Skeletal muscle tissue (tissue), 3 donors: ENCODE measurements at regions not wholly inside any gene's neighbourhood (a gene's known extent, or its start where the extent isn't known, plus 50 kb on each side); places are given as distances from the start of the nearest gene placed in this dataset.
"Not testable (repeated sequence)": the region's sequence is repeated elsewhere in the genome, so short reads cannot be mapped to it uniquely, and the experiment has no call there.

Experiments
- H3K27ac ChIP-seq: one replicate; pipeline ENCODE4 v1.7.0; 2013; ENCODE audit warnings: mild to moderate bottlenecking, low read depth, low read length, inconsistent platforms
- H3K27me3 ChIP-seq, 3 donors: one replicate each; pipeline ENCODE4 v1.7.0; 2013; ENCODE audit warnings: low read length in 3 of 3; ENCODE audit not compliant: control insufficient read depth in 3 of 3, insufficient read depth in 3 of 3
- H3K36me3 ChIP-seq, 3 donors: one replicate each; pipeline ENCODE4 v1.7.0; 2013; ENCODE audit warnings: low read length in 3 of 3; ENCODE audit not compliant: control insufficient read depth in 3 of 3, insufficient read depth in 3 of 3
- H3K4me1 ChIP-seq, 3 donors: one replicate each; pipeline ENCODE4 v1.7.0; 2013; ENCODE audit warnings: low read length in 3 of 3, mild to moderate bottlenecking in 3 of 3; ENCODE audit not compliant: control insufficient read depth in 3 of 3, insufficient read depth in 3 of 3
- H3K4me3 ChIP-seq, 3 donors: one replicate each; pipeline ENCODE4 v1.7.0; 2013; ENCODE audit warnings: low read length in 3 of 3
- H3K9ac ChIP-seq, 3 donors: one replicate each; pipeline ENCODE4 v1.7.0; 2013; ENCODE audit warnings: low read length in 3 of 3, mild to moderate bottlenecking in 3 of 3, moderate library complexity in 2 of 3, low read depth in 1 of 3
- H3K9me3 ChIP-seq, 3 donors: one replicate each; pipeline ENCODE4 v1.7.0; 2013; ENCODE audit warnings: low read length in 3 of 3; ENCODE audit not compliant: control insufficient read depth in 3 of 3
- donor health status: Osteomylitis.

DNA sequence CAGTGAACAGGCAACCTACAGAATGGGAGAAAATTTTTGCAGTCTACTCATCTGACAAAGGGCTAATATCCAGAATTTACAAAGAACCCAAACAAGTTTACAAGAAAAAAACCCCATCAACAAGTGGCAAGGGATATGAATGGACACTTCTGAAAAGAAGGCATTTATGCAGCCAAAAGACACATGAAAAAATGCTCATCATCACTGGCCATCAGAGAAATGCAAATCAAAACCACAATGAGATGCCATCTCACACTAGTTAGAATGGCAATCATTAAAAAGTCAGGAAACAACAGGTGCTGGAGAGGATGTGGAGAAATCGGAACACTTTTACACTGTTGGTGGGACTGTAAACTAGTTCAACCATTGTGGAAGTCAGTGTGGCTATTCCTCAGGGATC lies 80.3 kb downstream of the ZNF474 start:
- H3K9me3 ChIP-seq, H3K4me1 ChIP-seq, H3K9ac ChIP-seq, H3K27me3 ChIP-seq, H3K36me3 ChIP-seq, H3K27ac ChIP-seq, H3K4me3 ChIP-seq: not testable (repeated sequence)

DNA sequence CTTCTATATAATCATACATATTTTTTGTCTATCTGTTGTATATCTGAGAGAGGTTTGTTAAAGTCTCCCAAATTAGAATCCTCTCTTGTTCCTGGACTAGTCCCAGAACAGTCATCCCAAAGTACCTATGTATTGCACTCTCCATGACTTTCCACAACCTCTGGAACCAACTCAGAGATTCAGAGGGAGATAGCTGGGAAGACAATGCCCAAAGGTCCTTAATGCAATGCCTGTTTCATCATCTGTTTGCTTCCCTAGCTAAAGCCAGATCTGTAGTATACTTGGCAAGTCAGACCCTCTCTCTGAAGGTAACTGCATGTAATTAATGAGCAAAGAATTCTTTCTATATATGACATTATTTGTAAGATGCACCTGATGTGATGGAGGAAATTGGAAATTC lies 89.4 kb downstream of the ZNF474 start:
- H3K27me3 ChIP-seq: no peaks in the 10 kb centered on the region
- H3K9ac ChIP-seq: no peak overlapping the region
- no peak overlapping the region for H3K27ac ChIP-seq
- H3K9me3 ChIP-seq: no peaks in the 10 kb centered on the region
- H3K36me3 ChIP-seq: no peaks in the 10 kb centered on the region
- no peaks in the 10 kb centered on the region for H3K4me1 ChIP-seq
- H3K4me3 ChIP-seq: no peak overlapping the region

- Histone ChIP-seq H3K4me3 (peak overlapping the region in 1 of 3 donors; percentile 18), H3K4me1 (no peaks in the 10 kb centered on the region), H3K9me3 (no peaks in the 10 kb centered on the region), H3K27ac (no peak overlapping the region), H3K27me3 (no peaks in the 10 kb centered on the region), H3K9ac (no peak overlapping the region), H3K36me3 (no peaks in the 10 kb centered on the region)
These were observed 90.3 kb downstream of the ZNF474 start for GRCh38 chr5:122219436-122220166.

GRCh38 chr5:122220511-122220910 lies 91.2 kb downstream of the ZNF474 start:
- Histone ChIP-seq H3K36me3 (no peaks in the 10 kb centered on the region), H3K27me3 (no peaks in the 10 kb centered on the region), H3K9ac (no peak overlapping the region), H3K9me3 (no peaks in the 10 kb centered on the region), H3K4me1 (no peaks in the 10 kb centered on the region), H3K4me3 (no peak overlapping the region), H3K27ac (no peak overlapping the region)

GRCh38 chr5:122221857-122222256 lies 90.2 kb upstream of the SNCAIP start:
- no peak overlapping the region for H3K4me3 ChIP-seq

DNA sequence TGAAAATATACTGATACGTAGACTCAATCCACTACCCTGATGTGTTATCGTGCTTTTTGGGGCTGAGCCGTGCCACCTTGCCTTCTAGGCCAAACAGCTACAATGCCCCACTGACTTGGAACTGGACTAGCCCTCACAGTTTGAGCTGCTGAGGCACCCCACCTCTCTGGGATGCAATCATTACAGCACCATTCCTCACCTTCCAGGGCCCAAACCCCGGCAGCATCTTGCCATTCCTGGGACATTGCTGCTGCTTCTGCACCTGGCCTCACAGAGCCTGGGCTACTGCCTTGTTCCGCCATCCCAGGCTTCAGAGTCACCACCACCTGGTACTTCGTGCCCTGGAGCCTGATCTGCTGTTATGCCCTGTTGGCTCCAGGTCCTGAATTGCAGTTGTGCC lies 89.5 kb upstream of the SNCAIP start:
- no peak overlapping the region for H3K27ac ChIP-seq
- H3K9me3 ChIP-seq: no peaks in the 10 kb centered on the region
- H3K4me1 ChIP-seq: no peaks in the 10 kb centered on the region
- H3K4me3 ChIP-seq: no peak overlapping the region
- H3K27me3 ChIP-seq: no peaks in the 10 kb centered on the region
- no peak overlapping the region for H3K9ac ChIP-seq
- H3K36me3 ChIP-seq: no peaks in the 10 kb centered on the region

More at GRCh38 chr5:122221857-122222256, 90.2 kb upstream of the SNCAIP start:
- no peaks in the 10 kb centered on the region for H3K27me3 ChIP-seq
- no peaks in the 10 kb centered on the region for H3K36me3 ChIP-seq
- H3K9ac ChIP-seq: no peak overlapping the region
- H3K4me1 ChIP-seq: no peaks in the 10 kb centered on the region
- H3K9me3 ChIP-seq: no peaks in the 10 kb centered on the region
- no peak overlapping the region for H3K27ac ChIP-seq

GRCh38 chr5:122228728-122229392 lies 83.2 kb upstream of the SNCAIP start:
- Histone ChIP-seq H3K4me1 (no peaks in the 10 kb centered on the region), H3K4me3 (no peak overlapping the region), H3K9me3 (no peaks in the 10 kb centered on the region)

GRCh38 chr5:122229551-122229950 lies 82.5 kb upstream of the SNCAIP start:
- H3K27ac ChIP-seq: no peak overlapping the region
- no peaks in the 10 kb centered on the region for H3K9me3 ChIP-seq
- no peak overlapping the region for H3K9ac ChIP-seq
- no peaks in the 10 kb centered on the region for H3K4me1 ChIP-seq
- no peak overlapping the region for H3K4me3 ChIP-seq
- no peaks in the 10 kb centered on the region for H3K36me3 ChIP-seq
- H3K27me3 ChIP-seq: no peaks in the 10 kb centered on the region

More at GRCh38 chr5:122228728-122229392, 83.2 kb upstream of the SNCAIP start:
- no peaks in the 10 kb centered on the region for H3K27me3 ChIP-seq
- no peaks in the 10 kb centered on the region for H3K36me3 ChIP-seq
- H3K27ac ChIP-seq: no peak overlapping the region
- H3K9ac ChIP-seq: no peak overlapping the region

DNA sequence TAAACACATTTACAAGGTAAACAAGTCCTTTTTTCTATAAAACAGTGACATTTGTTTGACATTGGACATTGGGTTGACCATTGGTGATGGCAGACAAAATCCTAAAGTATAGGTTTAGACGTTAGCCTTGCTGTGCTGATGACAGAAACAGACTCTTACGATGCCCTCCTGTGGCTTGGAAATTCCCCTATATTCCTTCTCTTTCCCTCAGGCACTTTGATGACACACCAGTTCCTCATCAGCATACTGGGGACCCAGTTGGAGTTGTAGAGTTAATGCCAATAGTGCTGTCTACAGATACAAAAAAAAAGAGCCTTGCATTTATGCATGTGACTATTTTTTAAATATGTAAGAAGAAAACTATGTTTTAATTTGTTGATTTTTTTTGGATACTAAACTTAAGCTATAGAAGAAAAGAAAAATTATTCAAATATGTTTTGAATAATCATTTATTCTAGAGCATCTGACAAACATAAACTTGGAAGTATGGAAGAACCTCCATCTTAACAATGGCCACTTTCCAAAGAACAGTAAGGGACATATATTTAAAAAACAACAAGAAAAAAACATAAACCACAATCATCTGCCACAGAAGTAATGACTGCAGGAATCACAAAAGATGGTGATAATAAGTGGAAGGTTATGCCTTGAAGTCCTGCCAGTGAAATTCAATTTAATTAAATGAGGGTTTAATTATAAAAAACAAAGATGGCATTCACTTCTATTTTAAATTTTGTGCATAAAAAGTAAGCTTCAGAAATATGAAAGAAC lies 75.6 kb upstream of the SNCAIP start:
- Histone ChIP-seq H3K4me3 (no peak overlapping the region), H3K4me1 (no peaks in the 10 kb centered on the region), H3K27me3 (no peaks in the 10 kb centered on the region), H3K9me3 (no peaks in the 10 kb centered on the region), H3K9ac (no peak overlapping the region), H3K27ac (no peak overlapping the region), H3K36me3 (no peaks in the 10 kb centered on the region)

GRCh38 chr5:122237906-122238305 lies 74.1 kb upstream of the SNCAIP start:
- no peaks in the 10 kb centered on the region for H3K4me1 ChIP-seq
- H3K27ac ChIP-seq: no peak overlapping the region
- no peak overlapping the region for H3K4me3 ChIP-seq
- no peaks in the 10 kb centered on the region for H3K27me3 ChIP-seq
- no peaks in the 10 kb centered on the region for H3K36me3 ChIP-seq
- H3K9me3 ChIP-seq: no peaks in the 10 kb centered on the region
- no peak overlapping the region for H3K9ac ChIP-seq
